Fibroblast of the aortic adventitia (primary cell): ENCODE measurements at regions not wholly inside any gene's neighbourhood (a gene's known extent, or its start where the extent isn't known, plus 50 kb on each side); places are given as distances from the start of the nearest gene placed in this dataset.

Experiments used
- DNase-seq: peaks from one replicate; pipeline ENCODE4 v3.0.0-alpha.2; 2010; ENCODE audit warnings: low read depth
- H3K4me3 ChIP-seq: 2 replicates; pipeline ENCODE4 v1.5.1; 2011; ENCODE audit warnings: low read depth, mild to moderate bottlenecking, control low read depth, low read length, moderate library complexity
- CTCF ChIP-seq: IDR thresholded peaks from 2 replicates; pipeline ENCODE4 v1.5.1; 2011; ENCODE audit warnings: mild to moderate bottlenecking, low read length, control low read depth, inconsistent platforms; ENCODE audit not compliant: insufficient read depth

- no peak for TF ChIP-seq CTCF
- DNase-seq: no peak
- no peak overlapping the region for H3K4me3 ChIP-seq
These were observed 2506.0 kb downstream of the PCDH7 start for GRCh38 chr4:33226133-33226532.

- no peak for DNase-seq
- TF ChIP-seq CTCF: no peak
- no peak overlapping the region for H3K4me3 ChIP-seq
These were observed 2506.6 kb downstream of the PCDH7 start for GRCh38 chr4:33226783-33227182.

DNA sequence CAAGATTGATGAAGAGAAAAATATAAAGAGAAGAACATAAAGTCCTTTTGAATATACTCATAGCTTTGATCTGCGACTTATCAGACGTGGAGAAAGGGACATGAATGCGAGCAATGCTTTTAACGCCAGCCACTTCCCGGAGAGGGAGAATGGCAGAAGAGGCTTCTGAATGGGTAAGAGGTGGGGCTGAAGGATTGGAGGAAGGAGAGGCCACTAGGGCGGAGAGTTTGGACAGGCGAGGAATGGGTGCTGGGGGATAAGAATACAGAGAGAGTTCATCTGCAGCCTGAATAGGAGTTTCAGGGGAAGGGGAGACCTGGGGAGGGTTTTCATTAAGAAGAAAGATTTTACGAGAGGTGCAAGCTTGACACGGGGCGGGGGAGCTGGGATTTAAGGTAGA, 2534.9 kb downstream of the PCDH7 start:
- TF ChIP-seq CTCF: no peak
- DNase-seq: no peak
- no peak overlapping the region for H3K4me3 ChIP-seq

DNA sequence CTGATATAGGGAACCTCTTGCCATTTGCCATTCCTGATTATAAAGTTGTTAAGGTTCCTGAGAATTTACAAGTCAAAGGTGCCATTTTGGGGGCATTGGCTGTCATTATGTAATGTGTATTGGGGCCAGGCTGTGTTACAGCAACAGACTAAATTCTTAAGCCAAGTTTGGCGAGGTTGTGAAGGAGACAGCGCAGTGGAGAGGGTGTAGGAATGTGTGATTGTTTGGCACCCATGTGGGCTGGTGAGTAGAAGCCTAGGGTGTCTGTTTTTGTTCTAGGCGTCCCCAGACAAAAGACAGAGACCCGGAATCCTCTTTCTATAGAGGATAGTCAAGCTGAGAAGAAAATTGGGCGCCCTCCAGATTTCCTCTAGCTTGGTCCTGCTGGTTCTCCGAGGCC, 2535.3 kb downstream of the PCDH7 start:
- H3K4me3 ChIP-seq: no peak overlapping the region
- no peak for TF ChIP-seq CTCF
- DNase-seq: no peak

DNA sequence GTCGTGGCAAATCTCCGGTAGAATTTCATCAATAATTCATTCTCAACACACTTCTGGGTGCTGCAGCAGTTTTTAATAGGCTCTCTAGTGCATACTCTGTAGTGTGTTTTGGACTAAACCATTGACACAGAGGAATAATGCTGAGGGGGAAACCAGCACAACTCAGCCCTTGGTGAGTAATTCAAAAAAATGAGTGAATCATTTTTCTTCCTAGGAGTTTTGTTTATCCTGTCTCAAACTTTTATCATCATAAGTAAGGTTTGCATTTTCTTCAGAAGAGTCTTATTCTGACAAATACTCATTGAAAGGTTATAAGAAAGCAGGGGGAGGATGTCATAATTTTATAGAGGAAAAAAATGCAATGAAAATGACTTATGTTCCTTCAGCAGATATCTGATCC, 2542.7 kb downstream of the PCDH7 start:
- TF ChIP-seq CTCF: no peak
- H3K4me3 ChIP-seq: no peak overlapping the region
- DNase-seq: peak; percentile 76

- TF ChIP-seq CTCF: no peak
These were observed 2548.6 kb downstream of the PCDH7 start for GRCh38 chr4:33268776-33269175.

GRCh38 chr4:33270403-33270802, 2550.2 kb downstream of the PCDH7 start:
- TF ChIP-seq CTCF: no peak
- DNase-seq: no peak

More at GRCh38 chr4:33268776-33269175, 2548.6 kb downstream of the PCDH7 start:
- DNase-seq: no peak
- no peak overlapping the region for H3K4me3 ChIP-seq

More at GRCh38 chr4:33270403-33270802, 2550.2 kb downstream of the PCDH7 start:
- H3K4me3 ChIP-seq: no peak overlapping the region
